GM23338 (cell line): ENCODE measurements at regions not wholly inside any gene's neighbourhood (a gene's known extent, or its start where the extent isn't known, plus 50 kb on each side); places are given as distances from the start of the nearest gene placed in this dataset.

ENCODE experiments used
- ATAC-seq: fragments of 200-7000 bp; cut with Tn5 transposase; 3 replicates; pipeline ENCODE4 v1.9.1; 2020
- DNase-seq: peaks from one replicate; pipeline ENCODE4 v3.0.0-alpha.2; 2015; ENCODE audit warnings: low spot score
- H2AFZ ChIP-seq: fragments of 200-600 bp; sonication (generic); 2 replicates; pipeline ENCODE4 v1.8.0; 2016; ENCODE audit warnings: antibody characterized with exemption, mild to moderate bottlenecking, moderate library complexity
- H3F3A ChIP-seq: fragments of 200-600 bp; sonication (generic); replicated peaks from 2 replicates; pipeline ENCODE4 v1.8.0; 2017; ENCODE audit warnings: antibody characterized with exemption, mixed run types, low read depth
- H3K27ac ChIP-seq: fragments of 200-600 bp; sonication (generic); 2 replicates; pipeline ENCODE4 v1.6.1; 2016; ENCODE audit warnings: low read depth
- H3K27me3 ChIP-seq: fragments of 200-600 bp; sonication (generic); 2 replicates; pipeline ENCODE4 v1.8.0; 2016; ENCODE audit warnings: mild to moderate bottlenecking, mixed run types, moderate library complexity; ENCODE audit not compliant: insufficient read depth
- H3K36me3 ChIP-seq: fragments of 200-600 bp; sonication (generic); 2 replicates; pipeline ENCODE4 v1.8.0; 2016; ENCODE audit warnings: mild to moderate bottlenecking; ENCODE audit not compliant: insufficient read depth
- H3K4me1 ChIP-seq: fragments of 200-600 bp; sonication (generic); 2 replicates; pipeline ENCODE4 v1.8.0; 2016; ENCODE audit warnings: mild to moderate bottlenecking, moderate library complexity; ENCODE audit not compliant: insufficient read depth
- H3K4me2 ChIP-seq: fragments of 200-600 bp; sonication (generic); 2 replicates; pipeline ENCODE4 v1.7.1; 2017; ENCODE audit warnings: mixed run types
- H3K4me3 ChIP-seq: fragments of 200-600 bp; sonication (generic); 2 replicates; pipeline ENCODE4 v1.6.1; 2016; ENCODE audit warnings: mixed run types
- H3K79me2 ChIP-seq: fragments of 200-600 bp; sonication (generic); replicated peaks from 2 replicates; pipeline ENCODE4 v1.8.0; 2017; ENCODE audit warnings: mild to moderate bottlenecking; ENCODE audit not compliant: insufficient read depth
- H3K9me2 ChIP-seq: fragments of 200-600 bp; sonication (generic); 2 replicates; pipeline ENCODE4 v1.8.0; 2017; ENCODE audit not compliant: insufficient read depth
- H4K20me1 ChIP-seq: fragments of 200-600 bp; sonication (generic); replicated peaks from 2 replicates; pipeline ENCODE4 v1.8.0; 2017; ENCODE audit warnings: mild to moderate bottlenecking; ENCODE audit not compliant: insufficient read depth
- H3K27ac Mint-ChIP-seq: 2 replicates; pipeline ENCODE4 v1.8.0; 2020; ENCODE audit warnings: inconsistent platforms, mild to moderate bottlenecking, moderate library complexity, mixed read lengths
- H3K27me3 Mint-ChIP-seq: 3 replicates; pipeline ENCODE4 v1.8.0; 2022; ENCODE audit warnings: low read depth, mild to moderate bottlenecking, moderate library complexity, mixed read lengths, inconsistent platforms; ENCODE audit not compliant: insufficient read depth, poor library complexity
- H3K36me3 Mint-ChIP-seq: 3 replicates; pipeline ENCODE4 v1.8.0; 2021; ENCODE audit warnings: low read depth, mild to moderate bottlenecking, inconsistent platforms, moderate library complexity, mixed read lengths
- H3K4me1 Mint-ChIP-seq: 3 replicates; pipeline ENCODE4 v1.8.0; 2020; ENCODE audit warnings: mild to moderate bottlenecking, inconsistent platforms, mixed read lengths
- H3K4me3 Mint-ChIP-seq: 3 replicates; pipeline ENCODE4 v1.8.0; 2021; ENCODE audit warnings: moderate library complexity, mild to moderate bottlenecking, inconsistent platforms, mixed read lengths
- H3K9me3 Mint-ChIP-seq: 3 replicates; pipeline ENCODE4 v1.8.0; 2020; ENCODE audit warnings: moderate library complexity, mild to moderate bottlenecking, inconsistent platforms, mixed read lengths
- CTCF ChIP-seq, 2 experiments: fragments of 200-600 bp in 1 of 2; sonication (generic) in 1 of 2; conservative IDR thresholded peaks; 2 replicates each; pipeline versions ENCODE4 v1.5.1 to v1.6.1; 2016 to 2017; ENCODE audit warnings: antibody characterized with exemption in 2 of 2, low read depth in 2 of 2, mild to moderate bottlenecking in 2 of 2, moderate library complexity in 1 of 2
- EZH2 ChIP-seq: fragments of 200-600 bp; sonication (generic); IDR thresholded peaks from one replicate; pipeline ENCODE4 v1.8.0; 2017; ENCODE audit warnings: antibody characterized with exemption, mild to moderate bottlenecking, low read depth; ENCODE audit not compliant: unreplicated experiment
- EZH2phosphoT487 ChIP-seq: fragments of 200-600 bp; sonication (generic); IDR thresholded peaks from one replicate; pipeline ENCODE4 v1.8.1; 2018; ENCODE audit warnings: antibody characterized with exemption; ENCODE audit not compliant: unreplicated experiment
- JUNB ChIP-seq: IDR thresholded peaks from one replicate; pipeline ENCODE4 v1.6.1; 2016; ENCODE audit warnings: antibody characterized with exemption; ENCODE audit not compliant: unreplicated experiment
- REST ChIP-seq: IDR thresholded peaks from one replicate; pipeline ENCODE4 v1.6.1; 2018; ENCODE audit warnings: antibody characterized with exemption; ENCODE audit not compliant: unreplicated experiment
- STAT1 ChIP-seq: IDR thresholded peaks from one replicate; pipeline ENCODE4 v1.6.1; 2016; ENCODE audit warnings: antibody characterized with exemption; ENCODE audit not compliant: unreplicated experiment
- ZNF114 ChIP-seq: fragments of 250-450 bp; sonication (Bioruptor Pico); IDR thresholded peaks from 2 replicates; pipeline ENCODE4 v1.5.0; 2020; ENCODE audit warnings: mild to moderate bottlenecking, moderate library complexity
- ZNF462 ChIP-seq: fragments of 250-450 bp; sonication (Bioruptor Pico); IDR thresholded peaks from 2 replicates; pipeline ENCODE4 v1.5.0; 2020; ENCODE audit warnings: mild to moderate bottlenecking, moderate library complexity

- H3F3A ChIP-seq: peaks cover 4% of the 10 kb centered on the region
- Mint-ChIP-seq H3K27ac (0 out of 2 replicates have a peak overlapping the region, but pooled peaks have one; percentile 22), H3K9me3 (peaks cover 18% of the 10 kb centered on the region), H3K36me3 (peaks cover 18% of the 10 kb centered on the region; the same call in 2 of the 3 replicates), H3K27me3 (no peaks in the 10 kb centered on the region), H3K4me1 (peaks cover 26% of the 10 kb centered on the region), H3K4me3 (no peak overlapping the region)
- no peaks in the 10 kb centered on the region for H4K20me1 ChIP-seq
- H3K4me2 ChIP-seq: 0 out of 2 replicates have a peak overlapping the region, but pooled peaks have one; percentile 2
- no peak overlapping the region for H3K27ac ChIP-seq
- H3K4me1 ChIP-seq: peaks cover 29% of the 10 kb centered on the region
- peak; percentile 6 for DNase-seq
- ATAC-seq: no peak
- H3K79me2 ChIP-seq: no peaks in the 10 kb centered on the region
- 0 out of 2 replicates have a peak, but pooled peaks cover 3% of the 10 kb centered on the region for H3K9me2 ChIP-seq
- peak overlapping the region; percentile 0; the same call in 1 of the 2 replicates for H2AFZ ChIP-seq
- no peaks in the 10 kb centered on the region for H3K36me3 ChIP-seq
- no peak for TF ChIP-seq EZH2phosphoT487
- no peak for TF ChIP-seq ZNF462 (CRISPR knock-in tag)
- TF ChIP-seq ZNF114: no peak
- H3K4me3 ChIP-seq: no peak overlapping the region
- no peaks in the 10 kb centered on the region for H3K27me3 ChIP-seq
Measured at GRCh38 chr11:121808096-121808495, 307.9 kb downstream of the BLID start.

- Mint-ChIP-seq H3K36me3 (peaks cover 7% of the 10 kb centered on the region; the same call in 2 of the 3 replicates), H3K27ac (no peak overlapping the region), H3K4me3 (no peak overlapping the region), H3K27me3 (no peaks in the 10 kb centered on the region), H3K4me1 (peaks cover 35% of the 10 kb centered on the region), H3K9me3 (peaks cover 7% of the 10 kb centered on the region)
- H3K4me2 ChIP-seq: no peak overlapping the region
- no peak overlapping the region for H2AFZ ChIP-seq
- H3K27ac ChIP-seq: no peak overlapping the region
- DNase-seq (no peak), ATAC-seq (no peak)
- H3K27me3 ChIP-seq: no peaks in the 10 kb centered on the region
- H3K79me2 ChIP-seq: no peaks in the 10 kb centered on the region
- H3K36me3 ChIP-seq: no peaks in the 10 kb centered on the region
- peaks cover 9% of the 10 kb centered on the region for H3F3A ChIP-seq
- H3K9me2 ChIP-seq: 0 out of 2 replicates have a peak, but pooled peaks cover 3% of the 10 kb centered on the region
- no peak overlapping the region for H3K4me3 ChIP-seq
- no peaks in the 10 kb centered on the region for H4K20me1 ChIP-seq
- H3K4me1 ChIP-seq: peaks cover 40% of the 10 kb centered on the region
- no peak for TF ChIP-seq EZH2phosphoT487
- TF ChIP-seq STAT1: no peak
- TF ChIP-seq CTCF (conservative IDR thresholded peaks at IDR 0.05; ENCODE audit: low read depth in 2 of 2): no peak
- TF ChIP-seq EZH2: no peak
- TF ChIP-seq REST: no peak
- no peak for TF ChIP-seq JUNB
- no peak for TF ChIP-seq ZNF114
Measured at GRCh38 chr11:121807051-121807450, 309.0 kb downstream of the BLID start.
